CD14-positive monocyte (primary cell): ENCODE measurements at regions not wholly inside any gene's neighbourhood (a gene's known extent, or its start where the extent isn't known, plus 50 kb on each side); places are given as distances from the start of the nearest gene placed in this dataset.

ENCODE experiments used
- DNase-seq, 3 donors: peaks; one replicate each; pipeline ENCODE4 v3.0.0-alpha.2; 2011 to 2022
- H2AFZ ChIP-seq: 2 replicates; pipeline ENCODE4 v1.6.0; 2012; ENCODE audit warnings: mild to moderate bottlenecking, low read depth, low read length, inconsistent platforms; ENCODE audit not compliant: insufficient read depth, poor library complexity, severe bottlenecking
- H3K27ac ChIP-seq, 2 donors: 1 replicate in 1 of 2; 2 replicates in 1 of 2; pipeline ENCODE4 v1.5.1; 2012 to 2013; ENCODE audit warnings: low read length in 2 of 2, control low read depth in 1 of 2, inconsistent platforms in 1 of 2, low read depth in 1 of 2, mild to moderate bottlenecking in 1 of 2
- H3K27me3 ChIP-seq, 2 donors: one replicate each; pipeline versions ENCODE4 v1.6.0 to v1.6.1; 2011 to 2013; ENCODE audit warnings: low read length in 2 of 2; ENCODE audit not compliant: control insufficient read depth in 2 of 2, insufficient read depth in 2 of 2
- H3K36me3 ChIP-seq, 2 donors: replicated peaks in 1 of 2; 1 replicate in 1 of 2; 2 replicates in 1 of 2; pipeline versions ENCODE4 v1.5.1 to v1.6.1; 2012 to 2013; ENCODE audit warnings: low read length in 2 of 2, control low read depth in 1 of 2, inconsistent platforms in 1 of 2, mild to moderate bottlenecking in 1 of 2; ENCODE audit not compliant: insufficient read depth in 2 of 2, control insufficient read depth in 1 of 2
- H3K4me1 ChIP-seq, 2 donors: 1 replicate in 1 of 2; 2 replicates in 1 of 2; pipeline versions ENCODE4 v1.5.1 to v1.6.1; 2012 to 2013; ENCODE audit warnings: low read length in 2 of 2, control low read depth in 1 of 2, inconsistent platforms in 1 of 2, mild to moderate bottlenecking in 1 of 2, moderate library complexity in 1 of 2; ENCODE audit not compliant: insufficient read depth in 2 of 2, control insufficient read depth in 1 of 2
- H3K4me2 ChIP-seq: replicated peaks from 2 replicates; pipeline ENCODE3; 2012; ENCODE audit warnings: low read length, moderate library complexity, mild to moderate bottlenecking; ENCODE audit not compliant: poor library complexity, severe bottlenecking; ENCODE audit errors: extremely low read depth
- H3K4me3 ChIP-seq, 3 experiments: fragments of 200-600 bp in 1 of 3; sonication (generic) in 1 of 3; replicated peaks in 1 of 3; 1 replicate in 2 of 3; 2 replicates in 1 of 3; pipeline ENCODE4 v1.5.1; 2011 to 2013; ENCODE audit warnings: low read length in 3 of 3, mild to moderate bottlenecking in 3 of 3, control low read depth in 2 of 3, low read depth in 2 of 3, inconsistent platforms in 1 of 3, moderate library complexity in 1 of 3
- H3K79me2 ChIP-seq: 2 replicates; pipeline ENCODE4 v1.6.0; 2012; ENCODE audit warnings: mild to moderate bottlenecking, control low read depth, inconsistent platforms, low read length, moderate library complexity; ENCODE audit not compliant: insufficient read depth
- H3K9ac ChIP-seq: 2 replicates; pipeline ENCODE4 v1.6.0; 2017; ENCODE audit warnings: low read length, mild to moderate bottlenecking; ENCODE audit not compliant: insufficient read depth, poor library complexity, severe bottlenecking
- H3K9me3 ChIP-seq, 2 donors: replicated peaks in 1 of 2; 1 replicate in 1 of 2; 2 replicates in 1 of 2; pipeline versions ENCODE4 v1.5.1 to v1.6.1; 2012 to 2013; ENCODE audit warnings: low read length in 2 of 2, control low read depth in 1 of 2; ENCODE audit not compliant: control insufficient read depth in 1 of 2, insufficient read depth in 1 of 2
- H4K20me1 ChIP-seq: 2 replicates; pipeline ENCODE4 v1.6.0; 2012; ENCODE audit warnings: mild to moderate bottlenecking, low read length, control low read depth, moderate library complexity; ENCODE audit not compliant: insufficient read depth
- H3K27ac Mint-ChIP-seq, 7 donors: one replicate each; pipeline ENCODE4 v1.8.0; 2020; ENCODE audit warnings: mild to moderate bottlenecking in 7 of 7, mixed read lengths in 7 of 7, moderate library complexity in 6 of 7, inconsistent platforms in 2 of 7
- H3K27me3 Mint-ChIP-seq, 3 donors: one replicate each; pipeline ENCODE4 v1.8.0; 2021 to 2022; ENCODE audit warnings: low read depth in 3 of 3, mild to moderate bottlenecking in 3 of 3, mixed read lengths in 3 of 3, moderate library complexity in 3 of 3, inconsistent platforms in 1 of 3
- H3K36me3 Mint-ChIP-seq, 2 donors: one replicate each; pipeline ENCODE4 v1.8.0; 2020; ENCODE audit warnings: mixed read lengths in 2 of 2, inconsistent platforms in 1 of 2, mild to moderate bottlenecking in 1 of 2
- H3K4me1 Mint-ChIP-seq: one replicate; pipeline ENCODE4 v1.8.0; 2020; ENCODE audit warnings: mild to moderate bottlenecking, mixed read lengths
- H3K4me3 Mint-ChIP-seq, 2 donors: one replicate each; pipeline ENCODE4 v1.8.0; 2020; ENCODE audit warnings: mild to moderate bottlenecking in 2 of 2, mixed read lengths in 2 of 2, moderate library complexity in 1 of 2
- H3K9me3 Mint-ChIP-seq, 7 donors: one replicate each; pipeline ENCODE4 v1.8.0; 2020 to 2022; ENCODE audit warnings: mixed read lengths in 7 of 7, mild to moderate bottlenecking in 6 of 7, moderate library complexity in 6 of 7, inconsistent platforms in 2 of 7
- WGBS: methylation state at CpG from one replicate; pipeline ENCODE4 v1.1.5; 2013; ENCODE audit warnings: missing lambda C conversion rate; ENCODE audit not compliant: insufficient coverage; 5-methylcytosine and 5-hydroxymethylcytosine counted together
- intact Hi-C, 2 donors: fragments of 100-400 bp; cut with micrococcal nuclease; formaldehyde crosslinking; loops; one replicate each; pipeline versions ENCODE4 v1.15.0 to v1.15.1; 2023
- TF ChIP-seq, protein P1 (sequence below): fragments of 200-600 bp; IDR thresholded peaks from one replicate; pipeline ENCODE4 v1.8.0; 2022; ENCODE audit warnings: antibody characterized with exemption, mild to moderate bottlenecking

DNA sequence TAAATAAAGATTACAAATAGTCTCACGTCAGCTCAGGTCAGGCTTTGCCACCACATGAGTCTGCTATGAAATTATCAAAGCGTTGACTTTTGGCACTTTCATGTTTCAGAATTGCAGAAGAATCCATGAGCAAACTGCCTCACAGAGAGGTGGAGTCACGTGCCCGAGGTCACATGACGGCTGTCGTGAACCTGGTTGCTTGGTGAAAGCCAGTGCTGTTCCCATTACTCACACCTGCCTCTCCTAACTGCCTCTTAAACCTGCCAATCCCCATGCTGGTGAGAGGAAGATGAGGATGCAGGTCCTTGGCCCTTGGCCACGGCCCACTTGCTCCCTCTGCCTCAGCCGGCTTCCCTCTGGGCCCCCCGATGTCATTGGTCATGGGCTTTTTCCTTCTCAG, 272.7 kb downstream of the BCL11B start:
- Mint-ChIP-seq H3K4me3 (no peak overlapping the region), H3K27me3 (peaks cover 2 to 9% (median 3%) of the 10 kb centered on the region in 3 donors), H3K27ac (no peak overlapping the region), H3K4me1 (peaks cover 10% of the 10 kb centered on the region), H3K36me3 (peaks cover 0 to 3% of the 10 kb centered on the region in 2 donors), H3K9me3 (peaks cover 0 to 10% (median 4%) of the 10 kb centered on the region in 7 donors)
- Histone ChIP-seq H4K20me1 (no peaks in the 10 kb centered on the region), H3K9ac (no peak overlapping the region), H3K27ac (no peak overlapping the region), H3K79me2 (no peaks in the 10 kb centered on the region), H3K9me3 (peaks cover 0 to 7% of the 10 kb centered on the region in 2 donors), H3K4me2 (no peak overlapping the region), H2AFZ (no peak overlapping the region), H3K4me3 (no peak overlapping the region), H3K4me1 (peaks cover 0 to 4% of the 10 kb centered on the region in 2 donors), H3K36me3 (no peaks in the 10 kb centered on the region), H3K27me3 (no peaks in the 10 kb centered on the region)
- TF ChIP-seq, protein P1, sequence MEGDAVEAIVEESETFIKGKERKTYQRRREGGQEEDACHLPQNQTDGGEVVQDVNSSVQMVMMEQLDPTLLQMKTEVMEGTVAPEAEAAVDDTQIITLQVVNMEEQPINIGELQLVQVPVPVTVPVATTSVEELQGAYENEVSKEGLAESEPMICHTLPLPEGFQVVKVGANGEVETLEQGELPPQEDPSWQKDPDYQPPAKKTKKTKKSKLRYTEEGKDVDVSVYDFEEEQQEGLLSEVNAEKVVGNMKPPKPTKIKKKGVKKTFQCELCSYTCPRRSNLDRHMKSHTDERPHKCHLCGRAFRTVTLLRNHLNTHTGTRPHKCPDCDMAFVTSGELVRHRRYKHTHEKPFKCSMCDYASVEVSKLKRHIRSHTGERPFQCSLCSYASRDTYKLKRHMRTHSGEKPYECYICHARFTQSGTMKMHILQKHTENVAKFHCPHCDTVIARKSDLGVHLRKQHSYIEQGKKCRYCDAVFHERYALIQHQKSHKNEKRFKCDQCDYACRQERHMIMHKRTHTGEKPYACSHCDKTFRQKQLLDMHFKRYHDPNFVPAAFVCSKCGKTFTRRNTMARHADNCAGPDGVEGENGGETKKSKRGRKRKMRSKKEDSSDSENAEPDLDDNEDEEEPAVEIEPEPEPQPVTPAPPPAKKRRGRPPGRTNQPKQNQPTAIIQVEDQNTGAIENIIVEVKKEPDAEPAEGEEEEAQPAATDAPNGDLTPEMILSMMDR, result no peak
- no peak for DNase-seq
- WGBS, result 91% methylated on average over 7 of the region's 9 CpGs
- intact Hi-C loops, result no loop called here

DNA sequence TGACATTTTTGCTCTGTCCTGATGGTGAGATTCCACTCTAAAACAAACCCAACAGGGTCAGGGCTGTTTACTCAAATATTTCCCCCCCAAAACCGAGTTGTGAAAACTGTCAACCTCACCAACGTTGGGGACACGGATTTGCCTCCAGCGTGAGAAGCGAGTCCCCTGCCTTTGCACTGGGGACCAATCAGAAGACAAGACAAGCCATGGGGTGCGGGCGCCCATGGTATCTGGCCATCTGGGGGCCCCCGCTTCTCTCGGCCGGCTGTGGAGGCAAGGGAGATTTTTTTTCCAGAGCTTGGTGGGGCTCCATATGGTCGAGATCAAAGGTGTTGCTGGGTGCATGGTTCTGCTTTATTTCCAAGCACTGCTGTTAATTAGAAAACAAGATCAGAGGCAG, 272.1 kb downstream of the BCL11B start:
- intact Hi-C loops, result no loop called here
- Mint-ChIP-seq H3K9me3 (peaks cover 0 to 10% (median 4%) of the 10 kb centered on the region in 7 donors), H3K4me3 (no peak overlapping the region)

More for the DNA sequence above, 272.1 kb downstream of the BCL11B start:
- no peak overlapping the region for H3K4me3 ChIP-seq
- peaks cover 0 to 7% of the 10 kb centered on the region in 2 donors for H3K9me3 ChIP-seq
- no peaks in the 10 kb centered on the region for H4K20me1 ChIP-seq
- H3K79me2 ChIP-seq, result no peaks in the 10 kb centered on the region
- Mint-ChIP-seq H3K27me3 (peaks cover 2 to 7% (median 3%) of the 10 kb centered on the region in 3 donors), H3K36me3 (peaks cover 0 to 3% of the 10 kb centered on the region in 2 donors), H3K4me1 (peaks cover 12% of the 10 kb centered on the region), H3K27ac (no peak overlapping the region)
- DNase-seq, result no peak
- H3K4me2 ChIP-seq, result no peak overlapping the region
- H3K36me3 ChIP-seq, result no peaks in the 10 kb centered on the region
- no peak overlapping the region for H2AFZ ChIP-seq
- 87% methylated on average over 4 of the region's 11 CpGs for WGBS
- no peak overlapping the region for H3K27ac ChIP-seq
- TF ChIP-seq, protein P1, result no peak
- peaks cover 0 to 4% of the 10 kb centered on the region in 2 donors for H3K4me1 ChIP-seq
- no peak overlapping the region for H3K9ac ChIP-seq
- H3K27me3 ChIP-seq, result no peaks in the 10 kb centered on the region
